Thyroid gland (tissue), 4 donors: ENCODE measurements at regions not wholly inside any gene's neighbourhood (a gene's known extent, or its start where the extent isn't known, plus 50 kb on each side); places are given as distances from the start of the nearest gene placed in this dataset.

Source experiments
- CTCF ChIP-seq, 6 experiments: fragments of 200-600 bp in 3 of 6; fragments of 450-650 bp in 3 of 6; sonication (generic) in 3 of 6; IDR thresholded peaks; one replicate each; pipeline ENCODE4 v1.5.1; 2016 to 2019; ENCODE audit warnings: antibody characterized with exemption in 6 of 6, mild to moderate bottlenecking in 2 of 6, inconsistent platforms in 1 of 6, moderate library complexity in 1 of 6
- POLR2A ChIP-seq, 2 donors: fragments of 450-650 bp; IDR thresholded peaks; one replicate each; pipeline ENCODE4 v1.6.1; 2017; ENCODE audit warnings: antibody characterized with exemption in 2 of 2, mild to moderate bottlenecking in 2 of 2, moderate library complexity in 1 of 2

- TF ChIP-seq CTCF (IDR thresholded peaks at IDR 0.05) (no peak), POLR2A (IDR thresholded peaks at IDR 0.05) (no peak)
Measured at GRCh38 chr5:143742951-143743350, 69.0 kb upstream of the HMHB1 start.
